GM12865 (cell line): ENCODE measurements at regions not wholly inside any gene's neighbourhood (a gene's known extent, or its start where the extent isn't known, plus 50 kb on each side); places are given as distances from the start of the nearest gene placed in this dataset.
"Not testable (repeated sequence)": the region's sequence is repeated elsewhere in the genome, so short reads cannot be mapped to it uniquely, and the experiment has no call there.

ENCODE experiments used
- DNase-seq: peaks from one replicate; pipeline ENCODE4 v3.0.0; 2010; ENCODE audit warnings: low read depth
- H3K4me3 ChIP-seq: 2 replicates; pipeline ENCODE4 v1.5.1; 2011; ENCODE audit warnings: mild to moderate bottlenecking, low read depth, low read length, control low read depth
- TF ChIP-seq, protein P1 (sequence below): IDR thresholded peaks from 2 replicates; pipeline ENCODE4 v1.5.1; 2011; ENCODE audit warnings: low read length, control low read depth, low read depth, inconsistent platforms; ENCODE audit not compliant: insufficient read depth; ENCODE audit errors: missing control alignments

DNA sequence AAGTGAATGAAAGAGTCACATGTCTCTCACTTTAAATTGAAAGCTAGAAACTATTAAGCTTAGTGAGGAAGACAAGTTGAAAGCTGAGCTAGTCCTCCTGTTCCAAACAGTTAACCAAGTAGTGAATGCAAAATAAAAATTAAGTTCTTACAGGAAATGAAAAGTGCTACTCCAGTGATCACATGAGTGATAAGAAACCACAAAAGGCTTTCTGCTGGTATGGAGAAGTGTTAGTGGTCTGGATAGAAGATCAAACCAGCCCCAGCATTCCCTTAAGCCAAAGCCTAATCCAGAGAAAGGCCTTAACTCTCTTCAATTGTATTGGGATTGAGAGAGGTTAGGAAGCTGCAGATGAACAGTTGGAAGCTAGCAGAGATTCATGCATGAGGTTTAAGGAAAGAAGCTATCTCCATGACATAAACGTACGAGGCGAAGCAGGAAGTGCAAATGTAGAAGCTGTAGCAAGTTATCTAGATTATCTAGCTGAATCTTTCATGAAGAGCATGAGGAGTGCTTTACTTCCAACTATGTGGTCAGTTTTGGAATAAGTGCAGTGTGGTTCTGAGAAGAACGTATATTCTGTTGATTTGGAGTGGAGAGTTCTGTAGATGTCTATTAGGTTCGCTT is 261.6 kb downstream of the MDFIC start:
- TF ChIP-seq, protein P1, sequence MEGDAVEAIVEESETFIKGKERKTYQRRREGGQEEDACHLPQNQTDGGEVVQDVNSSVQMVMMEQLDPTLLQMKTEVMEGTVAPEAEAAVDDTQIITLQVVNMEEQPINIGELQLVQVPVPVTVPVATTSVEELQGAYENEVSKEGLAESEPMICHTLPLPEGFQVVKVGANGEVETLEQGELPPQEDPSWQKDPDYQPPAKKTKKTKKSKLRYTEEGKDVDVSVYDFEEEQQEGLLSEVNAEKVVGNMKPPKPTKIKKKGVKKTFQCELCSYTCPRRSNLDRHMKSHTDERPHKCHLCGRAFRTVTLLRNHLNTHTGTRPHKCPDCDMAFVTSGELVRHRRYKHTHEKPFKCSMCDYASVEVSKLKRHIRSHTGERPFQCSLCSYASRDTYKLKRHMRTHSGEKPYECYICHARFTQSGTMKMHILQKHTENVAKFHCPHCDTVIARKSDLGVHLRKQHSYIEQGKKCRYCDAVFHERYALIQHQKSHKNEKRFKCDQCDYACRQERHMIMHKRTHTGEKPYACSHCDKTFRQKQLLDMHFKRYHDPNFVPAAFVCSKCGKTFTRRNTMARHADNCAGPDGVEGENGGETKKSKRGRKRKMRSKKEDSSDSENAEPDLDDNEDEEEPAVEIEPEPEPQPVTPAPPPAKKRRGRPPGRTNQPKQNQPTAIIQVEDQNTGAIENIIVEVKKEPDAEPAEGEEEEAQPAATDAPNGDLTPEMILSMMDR: no peak
- DNase-seq: no peak
- no peak overlapping the region for H3K4me3 ChIP-seq

DNA sequence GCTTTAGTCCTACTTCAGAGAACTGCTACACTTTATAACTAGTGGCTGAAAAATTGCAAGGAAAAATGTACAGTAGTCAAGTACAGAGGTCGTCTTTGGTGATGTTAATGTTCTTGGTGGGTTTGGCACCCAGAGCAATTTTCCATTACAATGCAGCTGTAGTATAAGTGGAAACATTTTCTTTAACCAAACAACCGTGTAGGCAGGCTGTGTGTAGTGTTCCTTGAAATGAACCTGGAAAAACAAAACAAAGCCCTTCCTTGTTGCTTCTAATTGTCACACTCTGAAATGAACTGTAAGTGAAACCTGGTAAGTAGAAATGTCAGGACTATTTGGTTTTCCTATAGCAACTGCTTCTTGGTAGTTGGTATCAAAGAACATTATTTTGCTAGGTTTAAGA is 256.9 kb downstream of the MDFIC start:
- TF ChIP-seq, protein P1: no peak
- DNase-seq: no peak
- no peak overlapping the region for H3K4me3 ChIP-seq

GRCh38 chr7:115177823-115178222 is 255.9 kb downstream of the MDFIC start:
- no peak for DNase-seq
- no peak overlapping the region for H3K4me3 ChIP-seq
- TF ChIP-seq, protein P1: no peak

DNA sequence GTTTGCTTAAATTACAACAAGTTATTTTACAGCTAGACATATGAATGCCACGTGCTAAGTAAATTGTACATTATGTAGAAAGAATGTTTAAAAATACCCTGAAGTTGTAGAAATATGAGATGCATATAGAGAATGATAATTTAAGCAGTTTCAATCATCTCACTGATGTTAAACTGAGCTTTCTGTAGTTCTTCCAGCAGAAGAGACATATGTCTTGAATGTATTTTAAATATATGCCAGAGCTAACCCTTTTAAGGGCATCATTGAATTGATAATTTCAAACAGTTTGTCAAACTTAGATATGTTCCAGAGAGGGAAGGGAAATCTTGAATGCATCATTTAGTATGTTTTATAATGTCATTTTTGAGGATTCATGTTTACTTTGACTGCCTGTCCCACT is 255.2 kb downstream of the MDFIC start:
- TF ChIP-seq, protein P1: no peak
- DNase-seq: no peak
- H3K4me3 ChIP-seq: no peak overlapping the region

GRCh38 chr7:115172397-115172796 is 250.5 kb downstream of the MDFIC start:
- not testable (repeated sequence) for H3K4me3 ChIP-seq, DNase-seq

DNA sequence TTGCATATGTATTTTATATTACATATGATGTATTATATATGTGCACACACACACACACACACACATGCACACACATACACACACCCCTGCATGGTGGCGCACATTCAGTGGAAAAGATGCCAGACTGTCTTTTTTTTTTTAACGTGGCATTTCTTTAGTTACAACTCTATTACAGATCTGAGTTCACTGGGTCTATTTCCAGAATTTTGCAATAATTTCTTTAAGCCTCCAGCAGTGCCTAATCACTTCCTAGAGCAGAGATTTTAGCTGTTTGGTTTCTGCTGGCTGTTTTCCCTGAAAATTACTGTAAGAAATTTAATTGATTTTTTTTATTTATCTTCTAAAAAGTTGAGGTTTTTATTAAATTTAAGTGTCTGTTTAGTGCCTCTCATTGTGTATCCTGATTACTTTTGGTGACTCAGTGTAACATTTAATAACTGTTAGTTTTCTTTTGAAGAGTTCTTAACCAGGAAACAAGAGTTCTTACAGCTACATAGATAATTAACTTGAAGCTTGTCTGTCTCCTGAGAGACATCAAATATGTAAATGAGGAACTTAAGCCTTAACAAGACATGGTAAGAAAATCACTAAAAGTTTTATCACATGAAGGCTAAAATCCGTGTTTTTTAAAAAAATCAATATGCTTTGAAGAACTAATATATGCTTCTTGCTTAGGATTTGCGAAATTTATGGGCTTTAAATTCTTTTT is 232.0 kb downstream of the MDFIC start:
- no peak overlapping the region for H3K4me3 ChIP-seq
- TF ChIP-seq, protein P1: no peak
- DNase-seq: no peak

DNA sequence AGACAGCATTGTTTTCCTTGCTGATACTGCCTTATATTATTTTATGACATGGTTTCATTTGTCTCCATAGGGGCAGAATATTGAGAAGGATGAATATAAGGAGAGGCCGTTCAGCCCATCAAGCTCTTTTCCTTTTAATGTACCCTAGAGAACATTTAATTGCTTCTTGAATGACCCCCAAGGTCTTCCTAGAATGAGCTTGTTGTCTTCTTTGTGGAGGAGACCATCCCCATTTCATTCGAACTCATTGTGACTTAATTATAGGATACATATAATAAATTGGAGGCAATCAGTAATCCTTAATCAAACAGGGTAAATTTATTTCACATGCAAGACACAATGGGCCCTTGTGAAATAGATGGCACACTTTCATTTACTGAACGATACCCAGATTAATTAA is 231.3 kb downstream of the MDFIC start:
- H3K4me3 ChIP-seq: no peak overlapping the region

More for the DNA sequence above, 231.3 kb downstream of the MDFIC start:
- TF ChIP-seq, protein P1: no peak
- no peak for DNase-seq
